Cardiac muscle cell (in vitro differentiated cells and primary cell): ENCODE measurements at regions not wholly inside any gene's neighbourhood (a gene's known extent, or its start where the extent isn't known, plus 50 kb on each side); places are given as distances from the start of the nearest gene placed in this dataset.
"Not testable (repeated sequence)": the region's sequence is repeated elsewhere in the genome, so short reads cannot be mapped to it uniquely, and the experiment has no call there.

Experiments used
- DNase-seq, 2 donors: peaks; one replicate each; pipeline versions ENCODE4 v3.0.0 to v3.0.0-alpha.2; 2010 to 2017; ENCODE audit warnings: low read depth in 1 of 2, low spot score in 1 of 2
- H3K27ac ChIP-seq: fragments of 200-600 bp; sonication (generic); 2 replicates; pipeline ENCODE4 v1.5.1; 2016
- H3K27me3 ChIP-seq: fragments of 200-600 bp; sonication (generic); 2 replicates; pipeline ENCODE4 v1.6.0; 2016; ENCODE audit warnings: control low read depth
- H3K36me3 ChIP-seq: fragments of 200-600 bp; sonication (generic); 2 replicates; pipeline ENCODE4 v1.5.1; 2016; ENCODE audit warnings: control low read depth
- H3K4me1 ChIP-seq: fragments of 200-600 bp; sonication (generic); 2 replicates; pipeline ENCODE4 v1.8.1; 2017; ENCODE audit warnings: low read depth, mild to moderate bottlenecking, mixed run types
- H3K4me3 ChIP-seq: fragments of 200-600 bp; sonication (generic); 2 replicates; pipeline ENCODE4 v1.5.1; 2016; ENCODE audit warnings: mild to moderate bottlenecking
- H3K9me3 ChIP-seq: fragments of 200-600 bp; sonication (generic); 2 replicates; pipeline ENCODE4 v1.5.1; 2017; ENCODE audit warnings: low read depth, mild to moderate bottlenecking, control low read depth
- TF ChIP-seq, protein P1 (sequence below): IDR thresholded peaks from 2 replicates; pipeline ENCODE4 v1.5.1; 2012; ENCODE audit warnings: low read depth, mild to moderate bottlenecking, low read length

DNA sequence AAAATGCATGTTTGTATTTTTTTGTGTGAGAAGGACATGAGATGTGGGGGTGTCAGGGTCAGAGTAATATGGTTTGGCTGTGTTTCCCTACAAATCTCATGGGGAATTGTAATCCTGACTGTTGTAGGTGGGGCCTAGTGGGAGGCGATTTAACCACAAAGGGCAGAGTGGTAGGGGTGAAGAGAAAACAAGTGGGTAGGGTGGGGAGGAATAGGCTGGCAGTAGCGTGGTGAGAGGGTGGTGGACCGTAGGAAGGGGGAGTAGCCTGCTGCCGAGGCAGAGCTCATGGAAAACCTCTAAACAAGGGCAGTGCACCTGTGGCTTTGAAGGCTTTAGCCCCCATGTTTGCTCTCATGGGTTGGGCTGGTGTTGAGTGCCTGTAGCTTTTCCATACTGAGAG is 152.8 kb upstream of the ZNF519 start:
- Histone ChIP-seq H3K9me3 (no peaks in the 10 kb centered on the region), H3K27me3 (no peaks in the 10 kb centered on the region), H3K4me3 (no peak overlapping the region), H3K27ac (no peak overlapping the region), H3K4me1 (no peaks in the 10 kb centered on the region), H3K36me3 (no peaks in the 10 kb centered on the region)
- DNase-seq = no peak
- TF ChIP-seq, protein P1, sequence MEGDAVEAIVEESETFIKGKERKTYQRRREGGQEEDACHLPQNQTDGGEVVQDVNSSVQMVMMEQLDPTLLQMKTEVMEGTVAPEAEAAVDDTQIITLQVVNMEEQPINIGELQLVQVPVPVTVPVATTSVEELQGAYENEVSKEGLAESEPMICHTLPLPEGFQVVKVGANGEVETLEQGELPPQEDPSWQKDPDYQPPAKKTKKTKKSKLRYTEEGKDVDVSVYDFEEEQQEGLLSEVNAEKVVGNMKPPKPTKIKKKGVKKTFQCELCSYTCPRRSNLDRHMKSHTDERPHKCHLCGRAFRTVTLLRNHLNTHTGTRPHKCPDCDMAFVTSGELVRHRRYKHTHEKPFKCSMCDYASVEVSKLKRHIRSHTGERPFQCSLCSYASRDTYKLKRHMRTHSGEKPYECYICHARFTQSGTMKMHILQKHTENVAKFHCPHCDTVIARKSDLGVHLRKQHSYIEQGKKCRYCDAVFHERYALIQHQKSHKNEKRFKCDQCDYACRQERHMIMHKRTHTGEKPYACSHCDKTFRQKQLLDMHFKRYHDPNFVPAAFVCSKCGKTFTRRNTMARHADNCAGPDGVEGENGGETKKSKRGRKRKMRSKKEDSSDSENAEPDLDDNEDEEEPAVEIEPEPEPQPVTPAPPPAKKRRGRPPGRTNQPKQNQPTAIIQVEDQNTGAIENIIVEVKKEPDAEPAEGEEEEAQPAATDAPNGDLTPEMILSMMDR = no peak

DNA sequence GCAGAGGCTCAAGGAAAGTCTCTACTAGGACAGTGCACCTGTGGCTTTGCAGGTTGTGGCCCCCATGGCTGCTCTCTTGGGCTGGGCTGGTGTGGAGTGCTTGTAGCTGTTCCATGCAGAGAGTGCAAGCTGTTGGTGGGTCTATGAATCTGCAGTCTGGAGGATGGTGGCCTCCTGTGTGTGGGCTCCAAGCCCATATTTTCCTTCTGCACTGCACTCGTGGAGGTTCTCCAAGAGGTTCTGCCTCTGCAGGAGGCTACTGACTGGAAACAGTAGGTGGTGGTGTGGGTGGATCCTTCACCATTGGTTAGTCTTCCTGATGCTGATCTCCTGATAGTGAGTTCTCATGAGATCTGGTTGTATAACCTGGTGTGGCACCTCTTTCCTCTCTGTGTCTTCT is 143.2 kb upstream of the ZNF519 start:
- not testable (repeated sequence) for H3K36me3 ChIP-seq, H3K27ac ChIP-seq, DNase-seq, H3K9me3 ChIP-seq, H3K27me3 ChIP-seq, H3K4me1 ChIP-seq, H3K4me3 ChIP-seq

DNA sequence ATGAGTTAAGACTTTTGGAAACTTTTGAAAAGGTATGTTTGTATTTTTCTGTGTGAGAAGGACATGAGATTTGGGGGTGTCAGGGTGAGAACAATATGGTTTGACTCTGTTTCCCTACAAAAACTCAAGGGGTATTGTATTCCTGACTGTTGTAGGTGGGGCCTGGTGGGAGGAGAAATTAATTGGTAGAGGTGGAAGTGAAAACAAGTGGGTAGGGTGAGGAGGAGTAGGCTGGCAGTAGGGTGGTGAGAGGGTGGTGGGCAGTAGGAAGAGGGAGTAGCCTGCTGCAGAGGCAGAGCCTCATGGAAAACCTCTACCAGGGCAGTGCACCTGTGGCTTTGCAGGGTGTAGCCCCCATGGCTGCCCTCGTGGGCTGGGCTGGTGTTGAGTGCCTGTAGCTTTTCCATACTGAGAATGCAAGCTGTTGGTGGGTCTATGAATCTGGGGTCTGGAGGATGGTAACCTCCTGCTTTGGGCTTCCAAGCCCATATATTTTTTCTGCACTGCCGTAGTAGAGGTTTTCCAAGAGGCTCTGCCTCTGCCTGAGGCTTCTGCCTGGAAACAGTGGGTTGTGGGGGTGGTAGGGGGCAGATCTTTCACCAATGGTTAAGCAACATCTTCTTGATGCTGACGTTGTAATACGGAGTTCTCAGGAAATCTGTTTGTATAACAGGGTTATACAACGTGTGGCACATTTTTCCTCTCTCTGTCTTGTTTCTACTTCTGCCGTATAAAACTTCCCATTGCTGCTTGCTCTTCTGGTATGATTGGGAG is 133.6 kb upstream of the ZNF519 start:
- H3K4me3 ChIP-seq, H3K4me1 ChIP-seq, H3K9me3 ChIP-seq, H3K27me3 ChIP-seq, H3K27ac ChIP-seq, H3K36me3 ChIP-seq, DNase-seq: not testable (repeated sequence)

DNA sequence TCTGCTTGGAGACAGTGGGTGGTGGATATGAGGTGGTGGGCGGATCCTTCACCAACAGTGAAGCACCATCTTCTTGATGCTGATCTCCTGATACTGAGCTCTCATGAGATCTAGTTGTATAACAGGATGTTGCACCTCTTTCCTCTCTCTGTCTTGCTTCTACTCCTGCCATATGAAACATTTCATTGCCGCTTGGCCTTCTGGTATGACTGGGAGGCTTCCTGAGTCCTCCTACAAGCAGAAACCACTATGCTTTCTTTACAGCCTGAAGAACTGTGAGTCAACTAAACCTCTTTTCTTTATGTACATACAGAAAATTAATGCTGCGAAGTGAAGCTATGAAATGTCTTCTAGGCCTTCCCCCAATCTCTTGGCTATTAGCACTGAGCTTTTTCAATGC is 130.6 kb upstream of the ZNF519 start:
- not testable (repeated sequence) for DNase-seq, H3K36me3 ChIP-seq, H3K9me3 ChIP-seq, H3K27ac ChIP-seq, H3K4me3 ChIP-seq, H3K27me3 ChIP-seq, H3K4me1 ChIP-seq

DNA sequence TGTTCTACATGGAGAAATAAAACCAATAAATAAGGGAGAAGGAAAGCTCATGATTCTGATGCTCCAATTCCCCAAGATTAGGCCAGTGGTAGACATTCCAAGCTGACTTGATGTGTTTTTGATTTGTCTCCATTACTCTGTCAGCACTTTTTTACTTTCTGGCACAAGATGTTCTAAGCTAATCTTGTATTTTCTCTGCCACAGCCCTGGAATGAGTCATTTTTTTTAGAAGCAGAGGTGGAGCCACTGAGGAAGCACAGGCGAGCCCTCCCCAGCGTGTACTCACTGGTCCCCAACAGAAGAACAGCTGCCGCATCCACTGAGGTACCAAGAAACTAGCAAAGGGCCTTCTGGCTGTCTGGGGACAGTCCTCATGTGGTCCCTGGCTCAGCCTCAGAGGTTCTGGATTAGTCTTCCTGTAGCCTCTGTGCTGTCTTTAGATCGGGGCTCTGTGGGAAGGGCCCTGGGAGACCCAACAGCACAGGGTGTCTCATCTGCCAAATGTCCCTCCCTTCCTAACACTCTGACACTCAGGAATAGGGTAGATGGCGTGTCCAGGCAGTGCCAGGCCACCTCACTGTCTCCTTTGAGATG is 117.9 kb upstream of the ZNF519 start:
- H3K27ac ChIP-seq, H3K9me3 ChIP-seq, DNase-seq, H3K36me3 ChIP-seq, H3K4me1 ChIP-seq, H3K4me3 ChIP-seq, H3K27me3 ChIP-seq: not testable (repeated sequence)

DNA sequence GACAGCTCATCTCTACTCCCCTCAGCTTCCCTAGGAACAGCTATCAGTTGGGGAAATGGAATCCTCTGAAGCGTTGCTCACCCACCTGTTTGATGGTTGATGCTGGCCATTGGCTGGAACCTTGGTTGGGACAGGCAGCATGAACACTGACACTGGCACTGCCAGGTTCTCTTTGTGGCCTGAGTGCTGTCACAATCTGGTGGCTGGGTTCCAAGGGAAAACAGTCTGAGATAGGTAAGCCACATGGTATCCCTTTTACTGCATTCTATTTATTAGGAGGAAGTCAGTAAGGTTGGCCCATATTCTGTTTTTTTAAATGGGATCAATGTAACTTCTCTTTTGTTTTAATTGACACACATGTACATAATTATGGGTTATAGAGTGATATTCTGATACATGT is 107.0 kb upstream of the ZNF519 start:
- not testable (repeated sequence) for H3K27me3 ChIP-seq, H3K36me3 ChIP-seq, H3K4me1 ChIP-seq, H3K4me3 ChIP-seq, DNase-seq, H3K9me3 ChIP-seq, H3K27ac ChIP-seq

DNA sequence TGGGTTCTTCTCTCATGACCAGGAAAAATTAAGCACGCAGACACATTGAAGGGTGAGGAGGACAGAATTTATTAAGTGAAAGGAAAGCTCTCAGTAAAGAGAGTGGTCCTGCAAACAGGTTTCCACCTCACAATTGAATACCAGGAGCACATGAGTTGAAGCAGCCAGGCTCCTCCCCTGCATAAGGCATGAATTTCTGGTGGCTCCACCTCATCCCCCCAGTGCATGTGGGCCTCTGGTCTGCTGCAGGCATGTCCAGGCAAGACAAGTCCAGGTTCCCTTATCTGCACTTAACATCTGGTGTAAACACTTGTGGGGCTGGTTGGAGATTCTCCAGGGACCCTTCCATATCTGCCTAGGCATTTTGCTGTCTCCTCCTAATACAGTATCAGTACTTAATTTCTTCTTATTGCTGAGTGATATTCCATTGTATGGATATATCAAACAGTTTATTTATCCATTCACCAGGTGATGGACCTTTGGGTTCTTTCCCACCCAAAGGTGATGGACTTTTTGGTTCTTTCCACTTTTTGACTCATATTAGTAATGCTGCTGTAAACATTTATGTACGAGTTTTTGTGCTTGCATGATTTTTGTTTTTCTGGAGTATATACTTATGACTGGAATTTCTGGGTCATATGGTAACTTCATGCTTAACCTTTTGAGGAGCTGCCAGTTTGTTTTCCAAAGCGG is 104.3 kb upstream of the ZNF519 start:
- H3K27ac ChIP-seq, H3K9me3 ChIP-seq, DNase-seq, H3K27me3 ChIP-seq, H3K4me3 ChIP-seq, H3K4me1 ChIP-seq, H3K36me3 ChIP-seq: not testable (repeated sequence)

DNA sequence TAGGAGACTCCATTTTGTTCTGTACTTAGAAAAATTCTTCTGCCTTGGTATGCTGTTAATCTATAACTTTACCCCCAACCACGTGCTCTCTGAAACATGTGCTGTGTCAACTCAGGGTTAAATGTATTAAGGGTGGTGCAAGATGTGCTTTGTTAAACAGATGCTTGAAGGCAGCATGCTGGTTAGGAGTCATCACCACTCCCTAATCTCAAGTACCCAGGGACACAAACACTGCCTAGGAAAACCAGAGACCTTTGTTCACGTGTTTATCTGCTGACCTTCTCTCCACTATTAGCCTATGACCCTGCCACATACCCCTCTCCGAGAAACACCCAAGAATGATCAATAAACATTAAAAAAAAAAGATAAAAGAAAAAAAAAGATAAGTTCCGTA is 93.0 kb upstream of the ZNF519 start:
- not testable (repeated sequence) for H3K27me3 ChIP-seq, H3K9me3 ChIP-seq, H3K27ac ChIP-seq, H3K4me3 ChIP-seq, H3K4me1 ChIP-seq, DNase-seq, H3K36me3 ChIP-seq

DNA sequence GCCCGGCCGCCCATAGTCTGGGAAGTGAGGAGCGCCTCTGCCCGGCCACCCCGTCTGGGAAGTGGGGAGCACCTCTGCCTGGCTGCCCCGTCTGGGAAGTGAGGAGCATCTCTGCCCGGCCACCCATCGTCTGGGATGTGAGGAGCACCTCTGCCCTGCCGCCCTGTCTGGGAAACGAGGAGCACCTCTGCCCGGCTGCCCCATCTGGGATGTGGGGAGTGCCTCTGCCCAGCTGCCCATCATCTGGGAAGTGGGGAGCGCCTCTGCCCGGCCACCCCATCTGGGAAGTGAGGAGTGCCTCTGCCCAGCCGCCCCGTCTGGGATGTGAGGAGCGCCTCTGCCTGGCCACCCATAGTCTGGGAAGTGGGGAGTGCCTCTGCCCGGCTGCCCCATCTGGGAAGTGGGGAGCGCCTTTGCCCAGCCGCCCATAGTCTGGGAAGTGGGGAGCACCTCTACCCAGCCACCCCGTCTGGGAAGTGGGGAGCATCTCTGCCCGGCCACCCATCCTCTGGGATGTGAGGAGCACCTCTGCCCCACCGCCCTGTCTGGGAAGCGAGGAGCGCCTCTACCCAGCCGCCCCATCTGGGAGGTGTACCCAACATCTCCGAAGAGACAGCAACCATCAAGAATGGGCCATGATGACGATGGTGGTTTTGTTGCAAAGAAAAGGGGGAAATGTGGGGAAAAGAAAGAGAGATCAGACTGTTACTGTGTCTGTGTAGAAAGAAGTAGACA is 92.5 kb upstream of the ZNF519 start:
- not testable (repeated sequence) for H3K36me3 ChIP-seq, H3K27me3 ChIP-seq, DNase-seq

DNA sequence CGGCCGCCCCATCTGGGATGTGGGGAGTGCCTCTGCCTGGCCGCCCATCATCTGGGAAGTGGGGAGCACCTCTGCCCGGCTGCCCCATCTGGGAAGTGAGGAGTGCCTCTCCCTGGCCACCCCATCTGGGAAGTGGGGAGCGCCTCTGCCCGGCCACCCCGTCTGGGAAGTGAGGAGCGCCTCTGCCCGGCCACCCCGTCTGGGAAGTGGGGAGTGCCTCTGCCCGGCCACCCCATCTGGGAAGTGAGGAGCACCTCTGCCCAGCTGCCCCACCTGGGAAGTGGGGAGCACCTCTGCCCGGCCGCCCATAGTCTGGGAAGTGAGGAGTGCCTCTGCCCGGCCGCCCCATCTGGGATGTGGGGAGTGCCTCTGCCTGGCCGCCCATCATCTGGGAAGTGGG is 91.7 kb upstream of the ZNF519 start:
- DNase-seq, H3K4me1 ChIP-seq, H3K27me3 ChIP-seq, H3K27ac ChIP-seq, H3K36me3 ChIP-seq, H3K9me3 ChIP-seq, H3K4me3 ChIP-seq: not testable (repeated sequence)

More for the DNA sequence above, 92.5 kb upstream of the ZNF519 start:
- not testable (repeated sequence) for H3K27ac ChIP-seq, H3K4me3 ChIP-seq, H3K9me3 ChIP-seq, H3K4me1 ChIP-seq

DNA sequence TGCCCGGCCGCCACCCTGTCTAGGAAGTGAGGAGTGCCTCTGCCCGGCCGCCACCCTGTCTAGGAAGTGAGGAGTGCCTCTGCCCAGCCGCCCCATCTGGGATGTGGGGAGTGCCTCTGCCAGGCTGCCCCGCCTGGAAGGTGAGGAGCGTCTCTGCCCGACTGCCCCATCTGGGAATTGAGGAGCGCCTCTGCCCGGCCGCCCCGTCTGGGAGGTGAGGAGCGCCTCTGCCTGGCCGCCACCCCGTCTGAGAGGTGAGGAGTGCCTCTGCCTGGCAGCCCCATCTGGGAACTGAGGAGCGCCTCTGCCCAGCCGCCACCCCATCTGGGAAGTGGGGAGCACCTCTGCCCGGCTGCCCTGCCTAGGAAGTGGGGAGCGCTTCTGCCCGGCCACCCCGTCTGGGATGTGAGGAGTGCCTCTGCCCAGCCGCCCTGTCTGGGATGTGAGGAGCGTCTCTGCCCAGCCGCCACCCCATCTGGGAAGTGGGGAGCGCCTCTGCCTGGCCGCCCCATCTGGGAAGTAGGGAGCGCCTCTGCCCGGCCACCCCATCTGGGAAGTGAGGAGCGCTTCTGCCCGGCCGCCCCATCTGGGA is 91.1 kb upstream of the ZNF519 start:
- not testable (repeated sequence) for H3K27ac ChIP-seq, DNase-seq, H3K4me1 ChIP-seq, H3K36me3 ChIP-seq, H3K27me3 ChIP-seq, H3K9me3 ChIP-seq, H3K4me3 ChIP-seq

DNA sequence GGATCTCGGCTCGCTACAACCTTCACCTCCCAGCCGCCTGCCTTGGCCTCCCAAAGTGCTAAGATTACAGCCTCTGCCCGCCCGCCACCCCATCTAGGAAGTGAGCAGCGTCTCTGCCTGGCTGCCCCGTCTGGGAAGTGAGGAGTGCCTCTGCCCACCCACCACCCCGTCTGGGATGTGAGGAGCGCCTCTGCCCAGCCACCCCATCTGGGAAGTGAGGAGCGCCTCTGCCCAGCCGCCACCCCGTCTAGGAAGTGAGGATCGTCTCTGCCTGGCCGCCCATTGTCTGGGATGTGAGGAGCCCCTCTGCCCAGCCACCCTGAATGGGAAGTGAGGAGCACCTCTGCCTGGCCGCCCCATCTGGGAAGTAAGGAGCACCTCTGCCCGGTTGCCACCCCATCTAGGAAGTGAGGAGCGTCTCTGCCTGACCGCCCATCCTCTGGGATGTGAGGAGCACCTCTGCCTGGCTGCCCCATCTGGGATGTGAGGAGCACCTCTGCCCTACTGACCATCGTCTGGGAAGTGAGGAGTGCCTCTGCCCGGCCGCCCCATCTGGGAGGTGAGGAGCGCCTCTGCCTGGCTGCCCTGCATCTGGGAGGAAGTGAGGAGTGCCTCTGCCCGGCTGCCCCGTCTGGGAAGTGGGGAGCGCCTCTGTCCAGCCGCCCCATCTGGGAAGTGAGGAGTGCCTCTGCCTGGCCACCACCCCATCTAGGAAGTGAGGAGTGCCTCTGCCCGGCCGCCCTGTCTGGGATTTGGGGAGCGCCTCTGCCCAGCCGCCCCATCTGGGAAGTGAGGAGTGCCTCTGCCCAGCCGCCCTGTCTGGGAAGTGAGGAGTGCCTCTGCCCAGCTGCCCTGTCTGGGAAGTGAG is 90.4 kb upstream of the ZNF519 start:
- H3K9me3 ChIP-seq, H3K4me3 ChIP-seq, H3K36me3 ChIP-seq, H3K4me1 ChIP-seq, H3K27ac ChIP-seq, H3K27me3 ChIP-seq, DNase-seq: not testable (repeated sequence)
